A673 (cell line): ENCODE measurements at regions not wholly inside any gene's neighbourhood (a gene's known extent, or its start where the extent isn't known, plus 50 kb on each side); places are given as distances from the start of the nearest gene placed in this dataset.

Source experiments
- BruUV-seq: library from RNA; stranded (reverse); fragments of 400-500 nt; replicated peaks from 2 replicates; lab custom pipeline; 2021; lab: Mats Ljungman, UMichigan
- CTCF ChIA-PET: fragments of 300-600 bp; sonication (Branson Sonifier 250); formaldehyde crosslinking; loops from one replicate; lab custom pipeline; 2022; ENCODE audit warnings: antibody characterized with exemption; lab: Charles Lee
- POLR2A ChIA-PET: fragments of 300-600 bp; sonication (Branson Sonifier 250); formaldehyde crosslinking; loops from one replicate; lab custom pipeline; 2022; ENCODE audit warnings: antibody characterized with exemption; ENCODE audit not compliant: low non-redundant PET; lab: Charles Lee
- DNase-seq: peaks from one replicate; pipeline ENCODE4 v3.0.0-alpha.2; 2015; ENCODE audit warnings: low spot score
- H3K27ac ChIP-seq: fragments of 200-600 bp; sonication (generic); 2 replicates; pipeline ENCODE4 v1.5.1; 2016; ENCODE audit warnings: mixed run types, low read depth, mild to moderate bottlenecking, mixed read lengths, antibody characterized with exemption, low read length; ENCODE audit not compliant: poor library complexity, severe bottlenecking
- H3K27me3 ChIP-seq: fragments of 200-600 bp; sonication (generic); replicated peaks from 2 replicates; pipeline ENCODE4 v1.6.1; 2017; ENCODE audit warnings: mixed run types, low read depth, mild to moderate bottlenecking, mixed read lengths, antibody characterized with exemption, low read length; ENCODE audit not compliant: insufficient read depth, poor library complexity
- H3K36me3 ChIP-seq: fragments of 200-600 bp; sonication (generic); 2 replicates; pipeline ENCODE4 v1.6.1; 2016; ENCODE audit warnings: mixed run types, mild to moderate bottlenecking, mixed read lengths, antibody characterized with exemption, low read length; ENCODE audit not compliant: insufficient read depth, poor library complexity, severe bottlenecking
- H3K4me1 ChIP-seq: fragments of 200-600 bp; sonication (generic); 2 replicates; pipeline ENCODE4 v1.6.1; 2017; ENCODE audit warnings: mixed run types, mild to moderate bottlenecking, mixed read lengths, antibody characterized with exemption, low read length; ENCODE audit not compliant: insufficient read depth, poor library complexity, severe bottlenecking
- H3K4me3 ChIP-seq: fragments of 200-600 bp; sonication (generic); 2 replicates; pipeline ENCODE4 v1.5.1; 2016; ENCODE audit warnings: low read depth, mixed run types, mild to moderate bottlenecking, mixed read lengths, low read length; ENCODE audit not compliant: poor library complexity, severe bottlenecking
- H3K9me3 ChIP-seq: fragments of 200-600 bp; sonication (generic); 2 replicates; pipeline ENCODE4 v1.6.1; 2016; ENCODE audit warnings: mixed run types, low read depth, mild to moderate bottlenecking, mixed read lengths, antibody characterized with exemption, low read length; ENCODE audit not compliant: poor library complexity, severe bottlenecking
- CTCF ChIP-seq: fragments of 300-800, 200-600 bp; sonication (generic); conservative IDR thresholded peaks from 2 replicates; pipeline ENCODE4 v1.5.1; 2017; ENCODE audit warnings: low read depth, mild to moderate bottlenecking, antibody characterized with exemption, low read length, moderate library complexity, mixed read lengths
- EZH2 ChIP-seq: fragments of 200-600 bp; sonication (generic); IDR thresholded peaks from 2 replicates; pipeline ENCODE4 v1.6.1; 2017; ENCODE audit warnings: borderline replicate concordance, low read depth, mild to moderate bottlenecking, mixed read lengths, antibody characterized with exemption, low read length; ENCODE audit not compliant: poor library complexity, severe bottlenecking
- intact Hi-C: fragments of 100-400 bp; cut with micrococcal nuclease; formaldehyde crosslinking; loops from one replicate; pipeline ENCODE4 v1.10.0; 2022; ENCODE audit not compliant: unreplicated experiment

- no peak overlapping the region for H3K4me3 ChIP-seq
- H3K9me3 ChIP-seq: no peaks in the 10 kb centered on the region
- ChIA-PET CTCF (no interaction called here), POLR2A (no interaction called here)
- TF ChIP-seq EZH2 (no peak), CTCF (no peak)
- H3K36me3 ChIP-seq: no peaks in the 10 kb centered on the region
- H3K4me1 ChIP-seq: no peaks in the 10 kb centered on the region
- intact Hi-C loops: no loop called here
- no peak overlapping the region for H3K27ac ChIP-seq
- no peak for DNase-seq
- no peaks in the 10 kb centered on the region for H3K27me3 ChIP-seq
- BruUV-seq: no TSS peak
Measured at GRCh38 chr21:15333136-15333710, 268.4 kb upstream of the NRIP1 start.

GRCh38 chr21:15333951-15334350 lies 269.2 kb upstream of the NRIP1 start:
- POLR2A ChIA-PET: no interaction called here
- TF ChIP-seq CTCF: no peak
- TF ChIP-seq EZH2: no peak
- no peak for DNase-seq
- CTCF ChIA-PET: no interaction called here
- no peaks in the 10 kb centered on the region for H3K36me3 ChIP-seq
- no peak overlapping the region for H3K27ac ChIP-seq
- no peaks in the 10 kb centered on the region for H3K27me3 ChIP-seq
- intact Hi-C loops: no loop called here
- no peaks in the 10 kb centered on the region for H3K9me3 ChIP-seq
- BruUV-seq: no TSS peak
- H3K4me3 ChIP-seq: no peak overlapping the region
- no peaks in the 10 kb centered on the region for H3K4me1 ChIP-seq

- Histone ChIP-seq H3K9me3 (no peaks in the 10 kb centered on the region), H3K36me3 (no peaks in the 10 kb centered on the region), H3K4me3 (no peak overlapping the region), H3K27me3 (no peaks in the 10 kb centered on the region), H3K27ac (no peak overlapping the region), H3K4me1 (no peaks in the 10 kb centered on the region)
- BruUV-seq: no TSS peak
- DNase-seq: no peak
- intact Hi-C loops: no loop called here
- ChIA-PET POLR2A (no interaction called here), CTCF (no interaction called here)
- TF ChIP-seq EZH2 (no peak), CTCF (no peak)
Measured at GRCh38 chr21:15343066-15343465, 278.3 kb upstream of the NRIP1 start.
